H1 (cell line): ENCODE measurements at regions not wholly inside any gene's neighbourhood (a gene's known extent, or its start where the extent isn't known, plus 50 kb on each side); places are given as distances from the start of the nearest gene placed in this dataset.

Experiments used
- CBX5 ChIP-seq: fragments of 300-800, 300-1000 bp; sonication (generic); IDR thresholded peaks from 2 replicates; pipeline ENCODE4 v1.7.1; 2016; ENCODE audit warnings: antibody characterized with exemption, low read length, low read depth
- EP300 ChIP-seq, 2 experiments: IDR thresholded peaks; 1 replicate in 1 of 2; 2 replicates in 1 of 2; pipeline ENCODE4 v1.6.1; 2011 to 2012; ENCODE audit warnings: low read depth in 2 of 2, low read length in 2 of 2, mild to moderate bottlenecking in 2 of 2, borderline replicate concordance in 1 of 2, inconsistent platforms in 1 of 2, moderate library complexity in 1 of 2
- EZH2 ChIP-seq: fragments of 200-600 bp; sonication (generic); IDR thresholded peaks from 2 replicates; pipeline ENCODE4 v1.7.1; 2012; ENCODE audit warnings: low read depth, mild to moderate bottlenecking, moderate library complexity, low read length, inconsistent platforms; ENCODE audit not compliant: severe bottlenecking
- SP4 ChIP-seq: IDR thresholded peaks from 2 replicates; pipeline ENCODE4 v1.6.1; 2012; ENCODE audit warnings: low read length, inconsistent platforms
- TF ChIP-seq, protein P1 (sequence below), 3 experiments: IDR thresholded peaks; 1 replicate in 2 of 3; 2 replicates in 1 of 3; pipeline versions ENCODE4 v1.5.1 to v1.6.1; 2011; ENCODE audit warnings: low read length in 3 of 3, mild to moderate bottlenecking in 3 of 3, inconsistent platforms in 2 of 3, low read depth in 1 of 3, moderate library complexity in 1 of 3; ENCODE audit not compliant: insufficient read depth in 1 of 3; ENCODE audit errors: control extremely low read depth in 1 of 3

DNA sequence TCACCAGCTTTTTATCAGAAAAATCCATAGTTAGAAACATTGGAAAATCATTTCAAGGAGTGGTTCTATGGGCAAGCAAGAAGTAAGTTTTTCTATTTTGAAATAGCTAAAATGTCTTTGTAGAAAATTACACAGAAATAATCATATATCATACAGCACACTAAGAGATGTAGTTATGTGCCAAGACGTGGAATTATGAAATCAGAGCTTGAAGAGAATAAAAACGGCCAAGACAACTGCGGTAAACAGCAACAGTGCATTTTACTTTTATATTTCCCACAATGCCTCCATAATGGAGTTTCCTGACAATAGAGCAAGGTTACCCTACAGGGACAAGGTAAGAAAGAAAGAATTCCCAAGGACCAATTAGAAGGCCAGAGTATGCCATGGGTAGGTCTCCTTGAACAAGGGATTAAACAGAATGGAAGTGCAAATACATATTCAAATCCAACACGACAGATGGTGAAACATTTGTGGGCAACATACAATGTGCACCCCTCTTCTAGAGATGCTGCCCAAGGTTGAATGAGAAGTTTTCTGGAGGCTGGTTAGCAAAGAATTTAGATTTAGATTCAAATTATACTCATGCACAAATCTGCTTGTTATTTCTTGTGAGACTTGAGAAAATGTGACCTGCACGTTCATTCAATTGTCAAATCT lies 76.1 kb upstream of the BTG1 start (continued):
- TF ChIP-seq EZH2 (no peak), CBX5 (no peak), EP300 (IDR thresholded peaks at IDR 0.05; ENCODE audit: borderline replicate concordance in 1 of 2, low read depth in 2 of 2, low read length in 2 of 2) (no peak), SP4 (no peak)
- TF ChIP-seq, protein P1, sequence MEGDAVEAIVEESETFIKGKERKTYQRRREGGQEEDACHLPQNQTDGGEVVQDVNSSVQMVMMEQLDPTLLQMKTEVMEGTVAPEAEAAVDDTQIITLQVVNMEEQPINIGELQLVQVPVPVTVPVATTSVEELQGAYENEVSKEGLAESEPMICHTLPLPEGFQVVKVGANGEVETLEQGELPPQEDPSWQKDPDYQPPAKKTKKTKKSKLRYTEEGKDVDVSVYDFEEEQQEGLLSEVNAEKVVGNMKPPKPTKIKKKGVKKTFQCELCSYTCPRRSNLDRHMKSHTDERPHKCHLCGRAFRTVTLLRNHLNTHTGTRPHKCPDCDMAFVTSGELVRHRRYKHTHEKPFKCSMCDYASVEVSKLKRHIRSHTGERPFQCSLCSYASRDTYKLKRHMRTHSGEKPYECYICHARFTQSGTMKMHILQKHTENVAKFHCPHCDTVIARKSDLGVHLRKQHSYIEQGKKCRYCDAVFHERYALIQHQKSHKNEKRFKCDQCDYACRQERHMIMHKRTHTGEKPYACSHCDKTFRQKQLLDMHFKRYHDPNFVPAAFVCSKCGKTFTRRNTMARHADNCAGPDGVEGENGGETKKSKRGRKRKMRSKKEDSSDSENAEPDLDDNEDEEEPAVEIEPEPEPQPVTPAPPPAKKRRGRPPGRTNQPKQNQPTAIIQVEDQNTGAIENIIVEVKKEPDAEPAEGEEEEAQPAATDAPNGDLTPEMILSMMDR (IDR thresholded peaks at IDR 0.05; ENCODE audit: control extremely low read depth in 1 of 3, insufficient read depth in 1 of 3, low read depth in 1 of 3, low read length in 3 of 3): no peak
- TF ChIP-seq, all 59 proteins: peak for 0
